IMR-90 (cell line): ENCODE measurements at regions not wholly inside any gene's neighbourhood (a gene's known extent, or its start where the extent isn't known, plus 50 kb on each side); places are given as distances from the start of the nearest gene placed in this dataset.

Source experiments
- ATAC-seq: fragments of 200-7000 bp; cut with Tn5 transposase; 2 replicates; pipeline ENCODE4 v1.9.1; 2020; ENCODE audit warnings: low read depth, mild to moderate bottlenecking, moderate library complexity
- BruUV-seq: library from RNA; stranded (reverse); fragments of 400-500 nt; replicated peaks from 2 replicates; lab custom pipeline; 2021; lab: Mats Ljungman, UMichigan
- CTCF ChIA-PET: fragments of 300-600 bp; formaldehyde crosslinking; extraction: SDS; loops from one replicate; lab custom pipeline; 2021; ENCODE audit warnings: antibody characterized with exemption; lab: Yijun Ruan, JAX
- POLR2A ChIA-PET: fragments of 300-600 bp; sonication (Branson Sonifier 250); formaldehyde crosslinking; loops from one replicate; lab custom pipeline; 2022; ENCODE audit warnings: antibody characterized with exemption; ENCODE audit not compliant: unreplicated experiment; lab: Charles Lee
- DNase-seq: peaks from one replicate; pipeline ENCODE4 v3.0.0; 2013
- H2AFZ ChIP-seq: replicated peaks from 2 replicates; pipeline ENCODE3; 2013; ENCODE audit warnings: low read length, mild to moderate bottlenecking; ENCODE audit not compliant: poor library complexity
- H2AK5ac ChIP-seq: 2 replicates; pipeline ENCODE4 v1.6.1; 2013; ENCODE audit warnings: low read depth, low read length, inconsistent platforms
- H2AK9ac ChIP-seq: replicated peaks from 2 replicates; pipeline ENCODE3; 2013; ENCODE audit warnings: mild to moderate bottlenecking, low read depth, low read length, moderate library complexity; ENCODE audit not compliant: poor library complexity
- H2BK120ac ChIP-seq: 2 replicates; pipeline ENCODE4 v1.6.1; 2013; ENCODE audit warnings: low read depth, low read length, inconsistent platforms
- H2BK15ac ChIP-seq: 3 replicates; pipeline ENCODE4 v1.6.1; 2013; ENCODE audit warnings: low read depth, low read length, inconsistent platforms
- H2BK20ac ChIP-seq: 2 replicates; pipeline ENCODE4 v1.6.1; 2013; ENCODE audit warnings: low read depth, mild to moderate bottlenecking, inconsistent platforms, low read length, moderate library complexity
- H2BK5ac ChIP-seq: 2 replicates; pipeline ENCODE4 v1.6.1; 2013; ENCODE audit warnings: mild to moderate bottlenecking, low read depth, low read length, inconsistent platforms; ENCODE audit not compliant: poor library complexity, severe bottlenecking
- H3K14ac ChIP-seq: replicated peaks from 2 replicates; pipeline ENCODE4 v1.6.1; 2013; ENCODE audit warnings: low read depth, low read length, inconsistent platforms
- H3K18ac ChIP-seq: 2 replicates; pipeline ENCODE4 v1.6.1; 2013; ENCODE audit warnings: low read depth, low read length, control low read depth
- H3K23ac ChIP-seq: 2 replicates; pipeline ENCODE4 v1.6.1; 2013; ENCODE audit warnings: low read depth, low read length, inconsistent platforms
- H3K27ac ChIP-seq: 2 replicates; pipeline ENCODE4 v1.5.1; 2013; ENCODE audit warnings: mild to moderate bottlenecking, control low read depth, low read length; ENCODE audit not compliant: insufficient read depth
- H3K27me3 ChIP-seq: 2 replicates; pipeline ENCODE4 v1.6.1; 2013; ENCODE audit warnings: low read length; ENCODE audit not compliant: control insufficient read depth, insufficient read depth
- H3K36me3 ChIP-seq: 2 replicates; pipeline ENCODE4 v1.6.1; 2013; ENCODE audit warnings: low read length, mixed read lengths; ENCODE audit not compliant: control insufficient read depth, insufficient read depth
- H3K4ac ChIP-seq: 2 replicates; pipeline ENCODE4 v1.6.1; 2013; ENCODE audit warnings: low read depth, low read length, inconsistent platforms
- H3K4me1 ChIP-seq: 2 replicates; pipeline ENCODE4 v1.6.1; 2013; ENCODE audit warnings: low read length, mixed read lengths; ENCODE audit not compliant: control insufficient read depth, insufficient read depth
- H3K4me2 ChIP-seq: 2 replicates; pipeline ENCODE4 v1.6.1; 2013; ENCODE audit warnings: low read depth, mild to moderate bottlenecking, control low read depth, low read length, moderate library complexity
- H3K4me3 ChIP-seq: 2 replicates; pipeline ENCODE4 v1.5.1; 2013; ENCODE audit warnings: low read depth, mild to moderate bottlenecking, control low read depth, low read length, moderate library complexity; ENCODE audit not compliant: insufficient read depth
- H3K56ac ChIP-seq: 2 replicates; pipeline ENCODE4 v1.6.1; 2013; ENCODE audit warnings: low read length, inconsistent platforms; ENCODE audit not compliant: insufficient read depth; ENCODE audit errors: extremely low read depth
- H3K79me1 ChIP-seq, 2 experiments: 2 replicates each; pipeline ENCODE4 v1.6.1; 2013; ENCODE audit warnings: low read length in 2 of 2, inconsistent platforms in 1 of 2, low read depth in 1 of 2
- H3K9ac ChIP-seq: 2 replicates; pipeline ENCODE4 v1.6.1; 2013; ENCODE audit warnings: low read depth, low read length, control low read depth
- H3K9me1 ChIP-seq: 2 replicates; pipeline ENCODE4 v1.6.1; 2013; ENCODE audit warnings: low read length, inconsistent platforms; ENCODE audit not compliant: insufficient read depth
- H3K9me3 ChIP-seq: 2 replicates; pipeline ENCODE4 v1.6.1; 2013; ENCODE audit warnings: low read length; ENCODE audit not compliant: control insufficient read depth, insufficient read depth
- H4K20me1 ChIP-seq: 2 replicates; pipeline ENCODE4 v1.6.1; 2013; ENCODE audit warnings: low read length, inconsistent platforms; ENCODE audit not compliant: insufficient read depth
- H4K5ac ChIP-seq: 2 replicates; pipeline ENCODE4 v1.6.1; 2013; ENCODE audit warnings: mild to moderate bottlenecking, low read depth, low read length, control low read depth
- H4K8ac ChIP-seq, 2 experiments: 2 replicates each; pipeline ENCODE4 v1.6.1; 2013; ENCODE audit warnings: low read depth in 2 of 2, low read length in 2 of 2, control low read depth in 1 of 2, inconsistent platforms in 1 of 2
- H4K91ac ChIP-seq: 2 replicates; pipeline ENCODE4 v1.6.1; 2013; ENCODE audit warnings: low read depth, low read length, inconsistent platforms; ENCODE audit not compliant: insufficient read depth
- BHLHE40 ChIP-seq: fragments of 150-350 bp; IDR thresholded peaks from 2 replicates; pipeline ENCODE4 v1.6.1; 2016; ENCODE audit warnings: mild to moderate bottlenecking, low read depth, low read length
- CHD1 ChIP-seq: IDR thresholded peaks from 2 replicates; pipeline ENCODE4 v1.6.1; 2012; ENCODE audit warnings: low read depth, low read length, improper control_type of control experiment
- FOS ChIP-seq: fragments of 150-350 bp; IDR thresholded peaks from 2 replicates; pipeline ENCODE4 v1.6.1; 2016; ENCODE audit warnings: low read depth, low read length
- MAFK ChIP-seq: IDR thresholded peaks from 2 replicates; pipeline ENCODE4 v1.6.1; 2012; ENCODE audit warnings: low read depth, low read length, improper control_type of control experiment
- NFE2L2 ChIP-seq: fragments of 150-350 bp; IDR thresholded peaks from 2 replicates; pipeline ENCODE4 v1.6.1; 2016; ENCODE audit warnings: low read depth, mild to moderate bottlenecking, low read length
- POLR2A ChIP-seq: IDR thresholded peaks from 2 replicates; pipeline ENCODE4 v1.6.1; 2012; ENCODE audit warnings: mild to moderate bottlenecking, low read depth, low read length
- RCOR1 ChIP-seq: IDR thresholded peaks from 2 replicates; pipeline ENCODE4 v1.6.1; 2012; ENCODE audit warnings: mild to moderate bottlenecking, low read length, improper control_type of control experiment; ENCODE audit not compliant: insufficient replicate concordance
- RFX5 ChIP-seq: IDR thresholded peaks from 2 replicates; pipeline ENCODE4 v1.8.0; 2012; ENCODE audit warnings: low read depth, mild to moderate bottlenecking, low read length, moderate library complexity
- SMC3 ChIP-seq: fragments of 150-350 bp; IDR thresholded peaks from 2 replicates; pipeline ENCODE4 v1.6.1; 2016; ENCODE audit warnings: low read depth, mild to moderate bottlenecking, antibody characterized with exemption, low read length, moderate library complexity
- WGBS, 2 experiments: methylation state at CpG; one replicate each; pipeline versions ENCODE4 v1.1.5 to v1.1.7; 2013; ENCODE audit warnings: missing lambda C conversion rate in 2 of 2; ENCODE audit not compliant: insufficient read length in 1 of 2; ENCODE audit errors: extremely low coverage in 2 of 2; 5-methylcytosine and 5-hydroxymethylcytosine counted together
- dilution Hi-C: fragments of 300-500 bp; cut with HindIII; formaldehyde crosslinking; loops from one replicate; pipeline ENCODE4 v1.14.3; 2018; ENCODE audit warnings: low sequenced_read_pairs; ENCODE audit not compliant: unreplicated experiment
- in situ Hi-C: fragments of 300-500 bp; cut with MboI; formaldehyde crosslinking; loops from 3 replicates; pipeline ENCODE4 v1.14.3; 2019; ENCODE audit warnings: low sequenced_read_pairs, inconsistent platforms, mixed read lengths
- intact Hi-C: fragments of 100-400 bp; cut with micrococcal nuclease; formaldehyde crosslinking; loops from 2 replicates; pipeline ENCODE4 v1.10.0; 2022
- TF ChIP-seq, protein P1 (sequence below): fragments of 150-350 bp; IDR thresholded peaks from 2 replicates; pipeline ENCODE4 v1.6.1; 2017; ENCODE audit warnings: mild to moderate bottlenecking, antibody characterized with exemption, low read length, low read depth
- TF ChIP-seq, protein P2 (sequence below): conservative IDR thresholded peaks from 2 replicates; pipeline ENCODE4 v1.5.1; 2012; ENCODE audit warnings: mild to moderate bottlenecking, low read depth, low read length, improper control_type of control experiment

DNA sequence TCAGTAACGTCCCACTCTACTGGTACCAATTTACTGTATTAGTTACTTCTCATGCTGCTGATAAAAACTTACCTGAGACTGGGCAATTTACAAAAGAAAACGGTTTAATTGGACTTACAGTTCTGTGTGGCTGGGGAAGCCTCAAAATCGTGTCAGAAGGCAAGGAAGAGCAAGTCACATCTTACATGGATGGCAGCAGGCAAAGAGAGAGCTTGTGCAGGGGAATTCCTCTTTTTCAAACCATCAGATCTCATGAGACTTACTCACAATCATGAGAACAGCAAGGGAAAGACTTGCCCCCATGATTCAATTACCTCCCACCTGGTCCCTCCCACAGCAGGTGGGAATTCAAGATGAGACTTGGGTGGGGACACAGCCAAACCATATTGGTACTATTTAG is 908.2 kb upstream of the NR2F2 start:
- ChIA-PET CTCF (interaction anchor here (0.7 kb wide), 1 partner anchor 327 kb away, joined by 4 read pairs; no protein-coding TSS in a partner anchor), POLR2A (no interaction called here)
- no peak overlapping the region for H2BK120ac ChIP-seq
- H3K56ac ChIP-seq, result no peak overlapping the region
- no peak overlapping the region for H3K14ac ChIP-seq
- H4K5ac ChIP-seq, result no peak overlapping the region
- DNase-seq, result no peak
- H4K91ac ChIP-seq, result no peak overlapping the region
- no peak overlapping the region for H2AK9ac ChIP-seq
- H3K27me3 ChIP-seq, result no peaks in the 10 kb centered on the region
- no peak overlapping the region for H4K8ac ChIP-seq
- dilution Hi-C loops (no loop called here), in situ Hi-C loops (no loop called here), intact Hi-C loops (no loop called here)
- no peaks in the 10 kb centered on the region for H4K20me1 ChIP-seq
- H3K9me1 ChIP-seq, result no peaks in the 10 kb centered on the region
- no peak overlapping the region for H2BK5ac ChIP-seq
- peaks cover 2% of the 10 kb centered on the region; the same call in 1 of the 2 replicates for H3K4me1 ChIP-seq
- H3K9me3 ChIP-seq, result no peaks in the 10 kb centered on the region
- H3K18ac ChIP-seq, result no peak overlapping the region
- H3K27ac ChIP-seq, result no peak overlapping the region
- H3K23ac ChIP-seq, result no peak overlapping the region
- no peaks in the 10 kb centered on the region for H3K36me3 ChIP-seq
- no peak for ATAC-seq
- no peak overlapping the region for H3K9ac ChIP-seq
- no TSS peak for BruUV-seq
- TF ChIP-seq CHD1 (no peak), MAFK (no peak), NFE2L2 (no peak), POLR2A (no peak), SMC3 (no peak), FOS (no peak), RCOR1 (no peak), BHLHE40 (no peak), RFX5 (no peak)
- TF ChIP-seq, protein P1, sequence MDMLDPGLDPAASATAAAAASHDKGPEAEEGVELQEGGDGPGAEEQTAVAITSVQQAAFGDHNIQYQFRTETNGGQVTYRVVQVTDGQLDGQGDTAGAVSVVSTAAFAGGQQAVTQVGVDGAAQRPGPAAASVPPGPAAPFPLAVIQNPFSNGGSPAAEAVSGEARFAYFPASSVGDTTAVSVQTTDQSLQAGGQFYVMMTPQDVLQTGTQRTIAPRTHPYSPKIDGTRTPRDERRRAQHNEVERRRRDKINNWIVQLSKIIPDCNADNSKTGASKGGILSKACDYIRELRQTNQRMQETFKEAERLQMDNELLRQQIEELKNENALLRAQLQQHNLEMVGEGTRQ, result no peak
- TF ChIP-seq, protein P2, sequence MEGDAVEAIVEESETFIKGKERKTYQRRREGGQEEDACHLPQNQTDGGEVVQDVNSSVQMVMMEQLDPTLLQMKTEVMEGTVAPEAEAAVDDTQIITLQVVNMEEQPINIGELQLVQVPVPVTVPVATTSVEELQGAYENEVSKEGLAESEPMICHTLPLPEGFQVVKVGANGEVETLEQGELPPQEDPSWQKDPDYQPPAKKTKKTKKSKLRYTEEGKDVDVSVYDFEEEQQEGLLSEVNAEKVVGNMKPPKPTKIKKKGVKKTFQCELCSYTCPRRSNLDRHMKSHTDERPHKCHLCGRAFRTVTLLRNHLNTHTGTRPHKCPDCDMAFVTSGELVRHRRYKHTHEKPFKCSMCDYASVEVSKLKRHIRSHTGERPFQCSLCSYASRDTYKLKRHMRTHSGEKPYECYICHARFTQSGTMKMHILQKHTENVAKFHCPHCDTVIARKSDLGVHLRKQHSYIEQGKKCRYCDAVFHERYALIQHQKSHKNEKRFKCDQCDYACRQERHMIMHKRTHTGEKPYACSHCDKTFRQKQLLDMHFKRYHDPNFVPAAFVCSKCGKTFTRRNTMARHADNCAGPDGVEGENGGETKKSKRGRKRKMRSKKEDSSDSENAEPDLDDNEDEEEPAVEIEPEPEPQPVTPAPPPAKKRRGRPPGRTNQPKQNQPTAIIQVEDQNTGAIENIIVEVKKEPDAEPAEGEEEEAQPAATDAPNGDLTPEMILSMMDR, result no peak
- H2AK5ac ChIP-seq, result no peak overlapping the region
- no peak overlapping the region for H2BK20ac ChIP-seq
- H2AFZ ChIP-seq, result no peak overlapping the region
- H3K79me1 ChIP-seq, result no peaks in the 10 kb centered on the region
- no peak overlapping the region for H3K4me3 ChIP-seq
- no peak overlapping the region for H3K4me2 ChIP-seq
- H2BK15ac ChIP-seq, result no peak overlapping the region
- no CpG with 5 or more reads among the region's 3 CpGs for WGBS, 2 experiments
- H3K4ac ChIP-seq, result no peak overlapping the region
